GM19239 (cell line): ENCODE measurements at regions not wholly inside any gene's neighbourhood (a gene's known extent, or its start where the extent isn't known, plus 50 kb on each side); places are given as distances from the start of the nearest gene placed in this dataset.

Experiments
- DNase-seq: peaks from one replicate; pipeline ENCODE4 v3.0.0; 2011; ENCODE audit warnings: low spot score; ENCODE audit not compliant: insufficient read length
- FAIRE-seq: peaks from 2 replicates; lab custom pipeline; 2011; peaks lifted over from hg19 to GRCh38; lab: Jason Lieb, UNC

- DNase-seq, result no peak
- no peak for FAIRE-seq
Measured at GRCh38 chr2:180061546-180061945, 54.4 kb upstream of the CWC22 start.

GRCh38 chr2:180061085-180061484 is 54.0 kb upstream of the CWC22 start:
- DNase-seq (no peak), FAIRE-seq (no peak)

- DNase-seq (no peak), FAIRE-seq (no peak)
Measured at GRCh38 chr2:180058993-180059392, 51.9 kb upstream of the CWC22 start.

- FAIRE-seq (no peak), DNase-seq (no peak)
Measured at GRCh38 chr2:180057706-180058412, 50.8 kb upstream of the CWC22 start.
